ENCODE measurements at regions not wholly inside any gene's neighbourhood (a gene's known extent, or its start where the extent isn't known, plus 50 kb on each side); places are given as distances from the start of the nearest gene placed in this dataset.

- Mint-ChIP-seq H3K9me3 (ENCODE audit: low read depth) (no peaks in the 10 kb centered on the region), H3K27me3 (peaks cover 2% of the 10 kb centered on the region), H3K4me1 (peaks cover 13% of the 10 kb centered on the region), H3K4me3 (no peak overlapping the region), H3K36me3 (ENCODE audit: low read depth) (no peaks in the 10 kb centered on the region), H3K27ac (no peak overlapping the region)
- POLR2A ChIA-PET = no interaction called here
- intact Hi-C loops (cut with DNase I, micrococcal nuclease) = no loop called here
- DNase-seq (no peak), ATAC-seq (no peak)
- CTCF ChIA-PET = no interaction called here
Measured at GRCh38 chr7:155219947-155220769, 77.5 kb upstream of the INSIG1 start.

- POLR2A ChIA-PET = no interaction called here
- no peak overlapping the region for H3K4me3 Mint-ChIP-seq
- ATAC-seq = no peak
- DNase-seq = no peak
- no peak overlapping the region for H3K27ac Mint-ChIP-seq
- peaks cover 3% of the 10 kb centered on the region for H3K27me3 Mint-ChIP-seq
- CTCF ChIA-PET = interaction anchor here (0.8 kb wide), 1 partner anchor 44 kb away, joined by 3 read pairs; no protein-coding TSS in a partner anchor
- no peaks in the 10 kb centered on the region for H3K36me3 Mint-ChIP-seq (ENCODE audit: low read depth)
- intact Hi-C loops (cut with DNase I, micrococcal nuclease) = no loop called here
- no peaks in the 10 kb centered on the region for H3K9me3 Mint-ChIP-seq (ENCODE audit: low read depth)
- peaks cover 13% of the 10 kb centered on the region for H3K4me1 Mint-ChIP-seq
Measured at GRCh38 chr7:155220903-155221302, 76.8 kb upstream of the INSIG1 start.

- H3K4me1 Mint-ChIP-seq = peaks cover 13% of the 10 kb centered on the region
- H3K36me3 Mint-ChIP-seq (ENCODE audit: low read depth) = no peaks in the 10 kb centered on the region
- CTCF ChIA-PET = no interaction called here
- intact Hi-C loops (cut with DNase I, micrococcal nuclease) = no loop called here
- no peak overlapping the region for H3K4me3 Mint-ChIP-seq
- ATAC-seq (no peak), DNase-seq (no peak)
- no peak overlapping the region for H3K27ac Mint-ChIP-seq
- POLR2A ChIA-PET = no interaction called here
- H3K27me3 Mint-ChIP-seq = peaks cover 4% of the 10 kb centered on the region
- H3K9me3 Mint-ChIP-seq (ENCODE audit: low read depth) = no peaks in the 10 kb centered on the region
Measured at GRCh38 chr7:155221547-155221946, 76.1 kb upstream of the INSIG1 start.

GRCh38 chr7:155222061-155222460, 75.6 kb upstream of the INSIG1 start:
- peaks cover 10% of the 10 kb centered on the region for H3K4me1 Mint-ChIP-seq
- POLR2A ChIA-PET = no interaction called here
- peaks cover 4% of the 10 kb centered on the region for H3K27me3 Mint-ChIP-seq
- H3K4me3 Mint-ChIP-seq = no peak overlapping the region
- H3K9me3 Mint-ChIP-seq (ENCODE audit: low read depth) = no peaks in the 10 kb centered on the region
- CTCF ChIA-PET = no interaction called here
- intact Hi-C loops (cut with DNase I, micrococcal nuclease) = no loop called here
- H3K36me3 Mint-ChIP-seq (ENCODE audit: low read depth) = no peaks in the 10 kb centered on the region
- ATAC-seq (no peak), DNase-seq (no peak)
- H3K27ac Mint-ChIP-seq = no peak overlapping the region

GRCh38 chr7:155222573-155222972, 75.1 kb upstream of the INSIG1 start:
- POLR2A ChIA-PET = no interaction called here
- H3K4me3 Mint-ChIP-seq = no peak overlapping the region
- peaks cover 4% of the 10 kb centered on the region for H3K27me3 Mint-ChIP-seq
- DNase-seq (no peak), ATAC-seq (peak; percentile 40)
- CTCF ChIA-PET = no interaction called here
- H3K4me1 Mint-ChIP-seq = peaks cover 7% of the 10 kb centered on the region
- no peak overlapping the region for H3K27ac Mint-ChIP-seq
- H3K36me3 Mint-ChIP-seq (ENCODE audit: low read depth) = no peaks in the 10 kb centered on the region
- no peaks in the 10 kb centered on the region for H3K9me3 Mint-ChIP-seq (ENCODE audit: low read depth)
- intact Hi-C loops (cut with DNase I, micrococcal nuclease) = no loop called here

GRCh38 chr7:155223021-155223420, 74.7 kb upstream of the INSIG1 start:
- H3K36me3 Mint-ChIP-seq (ENCODE audit: low read depth) = no peaks in the 10 kb centered on the region
- CTCF ChIA-PET = no interaction called here
- H3K9me3 Mint-ChIP-seq (ENCODE audit: low read depth) = no peaks in the 10 kb centered on the region
- POLR2A ChIA-PET = interaction anchor here (0.8 kb wide), 1 partner anchor 13 kb away, joined by 3 read pairs; no protein-coding TSS in a partner anchor
- intact Hi-C loops (cut with DNase I, micrococcal nuclease) = no loop called here
- no peak for DNase-seq
- no peak overlapping the region for H3K27ac Mint-ChIP-seq
- no peak for ATAC-seq
- peaks cover 5% of the 10 kb centered on the region for H3K4me1 Mint-ChIP-seq
- peaks cover 4% of the 10 kb centered on the region for H3K27me3 Mint-ChIP-seq
- H3K4me3 Mint-ChIP-seq = no peak overlapping the region

- POLR2A ChIA-PET = interaction anchor here (0.8 kb wide), 1 partner anchor 13 kb away, joined by 3 read pairs; no protein-coding TSS in a partner anchor
- H3K9me3 Mint-ChIP-seq (ENCODE audit: low read depth) = no peaks in the 10 kb centered on the region
- ATAC-seq = no peak
Measured at GRCh38 chr7:155223503-155223902, 74.2 kb upstream of the INSIG1 start.

GRCh38 chr7:155224116-155224811, 73.4 kb upstream of the INSIG1 start:
- intact Hi-C loops (cut with DNase I, micrococcal nuclease) = no loop called here
- DNase-seq (no peak), ATAC-seq (no peak)
- Mint-ChIP-seq H3K27me3 (peaks cover 4% of the 10 kb centered on the region), H3K4me1 (peaks cover 3% of the 10 kb centered on the region), H3K4me3 (no peak overlapping the region), H3K27ac (no peak overlapping the region), H3K9me3 (ENCODE audit: low read depth) (no peaks in the 10 kb centered on the region), H3K36me3 (ENCODE audit: low read depth) (no peaks in the 10 kb centered on the region)
- POLR2A ChIA-PET = no interaction called here
- CTCF ChIA-PET = no interaction called here

More at GRCh38 chr7:155223503-155223902, 74.2 kb upstream of the INSIG1 start:
- Mint-ChIP-seq H3K36me3 (ENCODE audit: low read depth) (no peaks in the 10 kb centered on the region), H3K27ac (no peak overlapping the region), H3K4me3 (no peak overlapping the region), H3K4me1 (peaks cover 3% of the 10 kb centered on the region), H3K27me3 (peaks cover 4% of the 10 kb centered on the region)
- CTCF ChIA-PET = no interaction called here
- no peak for DNase-seq
- intact Hi-C loops (cut with DNase I, micrococcal nuclease) = no loop called here

GRCh38 chr7:155225095-155225494, 72.6 kb upstream of the INSIG1 start:
- DNase-seq = no peak
- peaks cover 3% of the 10 kb centered on the region for H3K4me1 Mint-ChIP-seq
- ChIA-PET CTCF (no interaction called here), POLR2A (no interaction called here)
- H3K27ac Mint-ChIP-seq = no peak overlapping the region
- intact Hi-C loops (cut with DNase I, micrococcal nuclease) = no loop called here
- H3K27me3 Mint-ChIP-seq = peaks cover 4% of the 10 kb centered on the region
- no peaks in the 10 kb centered on the region for H3K9me3 Mint-ChIP-seq (ENCODE audit: low read depth)
- no peak overlapping the region for H3K4me3 Mint-ChIP-seq
- ATAC-seq = no peak
- no peaks in the 10 kb centered on the region for H3K36me3 Mint-ChIP-seq (ENCODE audit: low read depth)

GRCh38 chr7:155225516-155225915, 72.2 kb upstream of the INSIG1 start:
- H3K4me1 Mint-ChIP-seq = peaks cover 3% of the 10 kb centered on the region
- H3K27me3 Mint-ChIP-seq = peaks cover 4% of the 10 kb centered on the region
- CTCF ChIA-PET = interaction anchor here (1.1 kb wide), 1 partner anchor 33 kb away, joined by 4 read pairs; no protein-coding TSS in a partner anchor
- H3K36me3 Mint-ChIP-seq (ENCODE audit: low read depth) = no peaks in the 10 kb centered on the region
- no peaks in the 10 kb centered on the region for H3K9me3 Mint-ChIP-seq (ENCODE audit: low read depth)
- POLR2A ChIA-PET = no interaction called here
- ATAC-seq (no peak), DNase-seq (no peak)
- no peak overlapping the region for H3K4me3 Mint-ChIP-seq
- no peak overlapping the region for H3K27ac Mint-ChIP-seq
- intact Hi-C loops (cut with DNase I, micrococcal nuclease) = no loop called here

- H3K4me3 Mint-ChIP-seq = no peak overlapping the region
- ChIA-PET CTCF (interaction anchor here (1.1 kb wide), 1 partner anchor 34 kb away, joined by 4 read pairs; no protein-coding TSS in a partner anchor), POLR2A (no interaction called here)
- H3K9me3 Mint-ChIP-seq (ENCODE audit: low read depth) = no peaks in the 10 kb centered on the region
- intact Hi-C loops (cut with DNase I, micrococcal nuclease) = no loop called here
- ATAC-seq (no peak), DNase-seq (no peak)
- no peaks in the 10 kb centered on the region for H3K36me3 Mint-ChIP-seq (ENCODE audit: low read depth)
- peaks cover 3% of the 10 kb centered on the region for H3K4me1 Mint-ChIP-seq
- peaks cover 4% of the 10 kb centered on the region for H3K27me3 Mint-ChIP-seq
- no peak overlapping the region for H3K27ac Mint-ChIP-seq
Measured at GRCh38 chr7:155226261-155227003, 71.2 kb upstream of the INSIG1 start.
